Astrocyte of the spinal cord (primary cell): ENCODE measurements at regions not wholly inside any gene's neighbourhood (a gene's known extent, or its start where the extent isn't known, plus 50 kb on each side); places are given as distances from the start of the nearest gene placed in this dataset.

ENCODE experiments used
- DNase-seq: peaks from one replicate; pipeline ENCODE4 v3.0.0; 2011; ENCODE audit warnings: low read depth, low spot score
- H3K4me3 ChIP-seq: 2 replicates; pipeline ENCODE4 v1.5.1; 2011; ENCODE audit warnings: low read depth, mild to moderate bottlenecking, low read length, moderate library complexity
- in situ Hi-C: cut with HindIII; loops from 2 replicates; pipeline ENCODE4 v1.10.0; 2017; ENCODE audit warnings: low sequenced_read_pairs
- TF ChIP-seq, protein P1 (sequence below): IDR thresholded peaks from 2 replicates; pipeline ENCODE4 v1.5.1; 2012; ENCODE audit warnings: low read depth, mild to moderate bottlenecking, low read length, inconsistent platforms

DNA sequence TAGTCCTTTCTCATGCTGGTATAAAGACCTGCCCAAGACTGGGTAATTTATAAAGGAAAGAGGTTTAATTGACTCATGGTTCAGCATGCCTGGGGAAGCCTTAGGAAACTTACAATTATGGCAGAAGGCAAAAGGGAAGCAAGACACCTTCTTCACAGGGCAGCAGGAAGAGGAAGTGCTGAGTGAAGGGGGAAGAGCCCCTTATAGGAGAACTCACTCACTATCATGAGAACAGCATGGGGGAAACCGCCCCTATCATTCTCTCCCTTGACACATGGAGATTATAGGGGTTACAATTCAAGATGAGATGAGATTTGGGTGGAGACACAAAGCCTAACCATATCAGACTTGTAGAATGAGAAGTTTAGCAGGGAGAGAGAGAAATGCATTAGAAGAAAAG, 373.3 kb upstream of the DIAPH2 start:
- no peak overlapping the region for H3K4me3 ChIP-seq
- in situ Hi-C loops = no loop called here
- TF ChIP-seq, protein P1, sequence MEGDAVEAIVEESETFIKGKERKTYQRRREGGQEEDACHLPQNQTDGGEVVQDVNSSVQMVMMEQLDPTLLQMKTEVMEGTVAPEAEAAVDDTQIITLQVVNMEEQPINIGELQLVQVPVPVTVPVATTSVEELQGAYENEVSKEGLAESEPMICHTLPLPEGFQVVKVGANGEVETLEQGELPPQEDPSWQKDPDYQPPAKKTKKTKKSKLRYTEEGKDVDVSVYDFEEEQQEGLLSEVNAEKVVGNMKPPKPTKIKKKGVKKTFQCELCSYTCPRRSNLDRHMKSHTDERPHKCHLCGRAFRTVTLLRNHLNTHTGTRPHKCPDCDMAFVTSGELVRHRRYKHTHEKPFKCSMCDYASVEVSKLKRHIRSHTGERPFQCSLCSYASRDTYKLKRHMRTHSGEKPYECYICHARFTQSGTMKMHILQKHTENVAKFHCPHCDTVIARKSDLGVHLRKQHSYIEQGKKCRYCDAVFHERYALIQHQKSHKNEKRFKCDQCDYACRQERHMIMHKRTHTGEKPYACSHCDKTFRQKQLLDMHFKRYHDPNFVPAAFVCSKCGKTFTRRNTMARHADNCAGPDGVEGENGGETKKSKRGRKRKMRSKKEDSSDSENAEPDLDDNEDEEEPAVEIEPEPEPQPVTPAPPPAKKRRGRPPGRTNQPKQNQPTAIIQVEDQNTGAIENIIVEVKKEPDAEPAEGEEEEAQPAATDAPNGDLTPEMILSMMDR = no peak
- no peak for DNase-seq

DNA sequence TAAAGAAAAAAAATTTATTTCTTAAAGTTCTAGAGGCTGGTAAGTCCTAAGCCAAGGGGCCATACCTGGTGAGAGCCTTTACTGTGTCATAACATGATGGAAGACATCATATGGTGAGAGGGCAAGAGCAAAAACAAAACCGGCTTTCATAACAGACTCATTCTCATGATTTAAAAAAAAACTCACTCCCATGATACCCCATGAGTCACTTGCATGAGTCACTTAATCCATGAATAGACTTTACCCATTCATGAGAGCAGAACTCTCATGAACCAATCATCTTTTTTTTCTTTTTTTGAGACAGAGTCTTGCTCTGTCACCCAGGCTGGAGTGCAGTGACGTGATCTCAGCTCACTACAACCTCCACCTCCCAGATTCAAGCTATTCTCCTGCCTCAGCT, 369.7 kb upstream of the DIAPH2 start:
- peak; percentile 38 for DNase-seq
- in situ Hi-C loops = no loop called here
- no peak overlapping the region for H3K4me3 ChIP-seq
- TF ChIP-seq, protein P1 = no peak

GRCh38 chrX:96361844-96362243, 322.8 kb upstream of the DIAPH2 start:
- no peak overlapping the region for H3K4me3 ChIP-seq
- in situ Hi-C loops = no loop called here
- TF ChIP-seq, protein P1 = no peak
- no peak for DNase-seq

- DNase-seq = peak; percentile 57
- TF ChIP-seq, protein P1 = peak; percentile 61
- in situ Hi-C loops = no loop called here
- H3K4me3 ChIP-seq = no peak overlapping the region
These were observed 312.2 kb upstream of the DIAPH2 start for GRCh38 chrX:96372313-96373046.

DNA sequence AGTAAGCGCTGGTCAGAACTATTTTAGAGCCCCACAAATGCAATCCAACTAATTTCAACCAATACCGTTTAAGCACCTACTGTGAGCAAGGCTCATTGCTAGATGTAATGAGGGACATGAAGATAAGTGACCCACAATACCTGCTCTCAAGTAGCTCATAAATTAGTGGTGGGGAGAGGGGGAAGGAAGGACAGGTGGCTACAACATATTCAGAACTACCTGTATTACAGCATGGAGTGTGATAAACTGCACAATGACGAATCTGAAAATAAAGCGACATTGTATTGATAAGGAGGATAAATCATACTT, 311.6 kb upstream of the DIAPH2 start:
- no peak for DNase-seq
- H3K4me3 ChIP-seq = no peak overlapping the region
- in situ Hi-C loops = no loop called here
- TF ChIP-seq, protein P1 = no peak

DNA sequence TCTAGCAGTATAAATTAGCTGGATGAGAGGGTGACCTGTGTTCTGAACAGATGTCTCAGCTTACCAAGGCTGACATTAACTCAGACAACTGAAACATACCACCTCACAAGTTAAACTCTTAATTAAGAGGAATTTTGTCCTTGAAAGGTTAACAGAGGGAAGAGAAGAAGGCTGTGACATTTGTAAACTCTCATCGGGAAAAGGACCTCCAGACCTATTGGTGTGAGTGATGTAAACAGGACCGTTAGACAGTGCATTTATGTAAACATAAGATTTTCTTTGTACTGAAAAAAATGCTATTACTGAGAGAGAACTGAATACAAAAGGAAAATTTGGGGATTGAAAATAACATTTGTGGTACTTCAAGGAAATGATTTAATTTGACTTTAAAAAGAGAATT, 308.4 kb upstream of the DIAPH2 start:
- no peak overlapping the region for H3K4me3 ChIP-seq
- TF ChIP-seq, protein P1 = no peak
- in situ Hi-C loops = no loop called here
- no peak for DNase-seq
